HG03108 (cell line): ENCODE measurements at regions not wholly inside any gene's neighbourhood (a gene's known extent, or its start where the extent isn't known, plus 50 kb on each side); places are given as distances from the start of the nearest gene placed in this dataset.

ENCODE experiments used
- ATAC-seq: cut with Tn5 transposase; IDR thresholded peaks from one replicate; pipeline ENCODE4 v1.9.1; 2021; ENCODE audit warnings: moderate library complexity; ENCODE audit not compliant: unreplicated experiment

- ATAC-seq = no peak
Measured at GRCh38 chr15:69808756-69809155, 289.0 kb downstream of the TLE3 start.

- ATAC-seq = no peak
Measured at GRCh38 chr15:69809421-69809820, 288.3 kb downstream of the TLE3 start.

DNA sequence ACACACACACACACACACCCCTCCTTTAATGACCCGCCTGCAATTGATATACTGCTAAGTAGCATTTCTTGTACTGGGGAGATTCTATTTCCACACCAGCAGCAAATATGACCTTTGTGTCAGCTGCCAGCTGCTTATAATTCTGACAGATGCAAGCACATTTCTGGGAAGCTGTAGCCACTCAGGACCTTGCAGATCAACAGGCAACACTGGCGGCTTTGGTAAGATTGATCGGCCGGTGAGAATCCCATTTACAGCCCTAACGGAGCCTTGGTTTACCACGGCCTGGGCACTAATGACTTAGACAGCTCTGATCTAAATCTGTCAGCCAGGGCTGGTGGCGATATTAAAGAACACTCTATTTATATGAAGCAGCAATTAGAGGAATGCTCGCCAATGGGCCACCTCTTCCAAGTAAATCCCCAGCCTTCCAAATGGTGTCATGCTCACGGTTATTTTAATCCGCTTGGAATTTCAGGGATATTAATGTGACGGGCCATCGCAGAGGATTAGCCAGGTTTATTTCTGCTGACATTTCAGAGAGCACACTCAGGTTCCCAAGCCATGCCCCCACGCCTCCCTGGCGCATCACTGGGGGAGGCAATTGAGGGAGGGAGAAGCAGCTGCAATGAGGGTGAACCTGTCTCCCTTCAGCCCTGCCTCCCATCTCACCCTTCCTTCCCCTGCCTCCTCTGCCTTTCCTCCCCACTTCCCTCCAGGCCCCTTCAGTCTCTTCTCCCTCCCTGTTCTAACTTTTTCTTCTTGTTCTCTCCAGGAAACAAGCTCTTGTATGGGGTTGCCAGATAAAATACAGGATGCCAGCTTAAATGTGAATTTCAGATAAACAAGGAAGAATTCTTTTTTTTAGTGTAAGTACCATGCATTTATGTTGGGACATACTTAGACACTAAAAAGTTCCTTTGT, 287.0 kb downstream of the TLE3 start:
- ATAC-seq = no peak

GRCh38 chr15:69812861-69813261, 284.9 kb downstream of the TLE3 start:
- ATAC-seq = no peak

DNA sequence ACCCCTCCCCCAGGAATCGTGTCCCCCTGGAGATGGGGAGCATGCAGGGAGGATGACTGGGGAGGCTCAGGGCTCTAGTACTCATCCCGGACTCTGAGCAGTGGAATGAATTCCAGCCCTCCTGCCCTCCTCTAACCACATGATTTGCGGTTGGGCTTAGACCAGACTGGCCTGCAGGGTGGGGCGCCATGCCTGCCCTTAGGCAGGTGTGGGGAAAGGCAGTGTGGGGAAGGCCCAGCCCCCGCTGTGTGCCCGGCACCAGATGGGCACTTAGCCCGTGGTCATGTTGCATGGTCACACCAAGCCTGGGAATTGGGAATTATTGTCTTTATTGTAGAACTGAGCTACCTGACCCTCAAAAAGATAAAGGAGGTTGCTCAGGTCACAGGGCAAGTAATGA, 283.8 kb downstream of the TLE3 start:
- no peak for ATAC-seq

DNA sequence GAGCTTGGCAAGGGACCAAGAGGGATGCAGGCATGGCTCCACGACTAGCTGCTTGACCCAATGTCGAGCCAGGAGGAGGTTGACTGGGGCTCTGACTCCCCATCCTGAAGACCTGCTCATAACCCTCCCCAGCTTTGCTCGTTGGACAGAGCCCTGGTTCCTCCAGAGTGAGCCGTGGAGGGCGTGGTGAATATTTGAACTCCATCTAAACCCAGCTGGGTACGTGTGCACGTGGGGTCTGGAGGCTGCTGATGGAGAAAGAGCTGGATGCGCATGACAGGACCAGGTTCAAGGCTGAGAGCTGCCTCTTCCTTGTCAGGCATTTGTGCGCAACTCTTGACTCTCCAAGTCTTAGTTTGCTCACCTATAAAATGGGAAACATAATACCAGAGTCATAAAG, 282.8 kb downstream of the TLE3 start:
- no peak for ATAC-seq

DNA sequence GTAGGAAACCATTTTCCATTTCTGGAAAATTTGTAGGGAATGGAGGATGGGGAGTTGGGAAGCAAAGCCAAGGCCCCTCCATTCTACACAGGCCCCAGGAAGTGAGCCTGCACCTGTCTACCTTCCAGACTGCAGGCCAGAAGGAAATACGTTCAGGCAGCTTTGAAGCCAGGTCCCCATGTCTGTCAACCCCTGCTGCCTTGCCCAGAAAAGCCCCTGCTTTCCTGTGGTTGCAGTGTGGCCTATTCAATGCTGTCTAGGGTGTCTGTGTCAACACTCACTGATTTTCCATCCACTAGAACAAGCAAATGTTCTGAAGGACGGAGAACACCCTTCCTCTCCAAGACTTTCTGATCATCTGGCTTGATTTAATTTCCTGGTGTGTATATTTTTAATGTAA, 281.9 kb downstream of the TLE3 start:
- ATAC-seq = no peak

- ATAC-seq = no peak
Measured at GRCh38 chr15:69816522-69816921, 281.2 kb downstream of the TLE3 start.

DNA sequence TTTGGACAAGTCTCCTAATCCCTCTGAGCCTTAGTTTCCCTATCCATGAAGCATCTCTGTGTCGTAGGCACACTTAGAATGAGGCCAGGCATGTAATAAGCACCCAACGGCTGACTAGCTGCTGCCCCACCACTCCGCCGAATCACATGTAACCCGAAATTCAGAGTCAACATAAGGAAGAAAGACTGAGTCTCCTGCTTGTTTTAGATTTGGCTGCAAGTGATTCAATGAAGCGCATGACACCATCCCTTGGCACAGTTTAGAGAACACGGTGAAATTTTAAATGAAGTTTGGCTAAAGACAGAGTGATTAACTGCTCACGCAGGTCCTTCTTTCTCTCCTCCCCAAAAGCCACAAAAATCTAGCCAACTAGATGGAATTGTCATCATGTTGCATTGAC, 279.2 kb downstream of the TLE3 start:
- ATAC-seq = no peak

GRCh38 chr15:69819371-69819770, 278.3 kb downstream of the TLE3 start:
- no peak for ATAC-seq

DNA sequence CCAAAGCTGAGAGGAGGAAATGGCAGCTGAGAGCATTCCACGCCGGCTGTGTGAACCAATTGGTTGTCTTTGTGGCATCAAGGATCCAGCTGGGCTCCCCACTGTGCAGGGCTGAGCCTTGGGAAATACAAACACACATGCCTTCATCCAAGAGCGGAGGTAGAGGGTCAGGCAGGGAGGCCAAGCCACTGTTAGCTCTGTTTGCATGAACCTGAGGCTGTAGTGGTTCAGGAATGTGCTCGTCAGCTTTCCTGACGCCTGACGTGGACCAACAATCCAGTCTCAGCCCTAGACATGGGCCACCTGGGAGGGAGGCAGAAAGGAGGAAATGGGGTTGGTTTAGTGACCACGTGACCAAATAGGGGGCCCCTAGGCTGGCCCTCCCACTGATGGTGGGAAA, 276.9 kb downstream of the TLE3 start:
- ATAC-seq = no peak

DNA sequence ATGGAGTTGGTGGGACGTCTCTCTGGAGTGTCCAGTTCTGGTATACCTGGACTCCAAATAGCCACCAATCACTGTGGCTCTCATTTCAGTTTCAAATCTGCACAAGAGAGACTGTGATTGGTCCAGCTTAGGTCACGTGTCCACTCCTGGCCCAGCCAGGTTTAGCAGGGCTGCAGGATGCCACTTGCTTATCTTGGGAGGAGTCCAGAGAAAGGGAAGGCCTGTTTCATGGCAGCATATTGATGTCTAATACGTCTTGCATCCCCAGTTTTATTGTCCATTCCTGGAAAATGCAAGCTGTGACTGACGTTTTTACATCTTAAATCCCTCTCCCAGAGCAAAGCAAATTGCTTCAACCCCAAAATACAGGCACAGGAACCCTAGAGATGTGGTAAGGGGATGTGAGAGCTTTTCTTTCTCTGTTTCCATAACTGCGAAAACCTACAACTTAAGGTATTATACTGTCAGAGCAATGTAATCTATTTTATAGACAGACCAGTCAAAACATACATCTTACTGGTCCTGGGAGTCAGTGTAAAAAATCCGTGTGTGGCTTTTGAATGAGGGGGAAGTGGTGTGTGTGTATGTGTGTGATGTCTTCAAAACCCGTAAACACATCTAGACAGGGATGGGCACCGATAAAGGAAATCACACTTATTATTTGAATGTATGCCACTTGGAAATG, 274.4 kb downstream of the TLE3 start:
- ATAC-seq = no peak

GRCh38 chr15:69824075-69824876, 273.4 kb downstream of the TLE3 start:
- no peak for ATAC-seq

DNA sequence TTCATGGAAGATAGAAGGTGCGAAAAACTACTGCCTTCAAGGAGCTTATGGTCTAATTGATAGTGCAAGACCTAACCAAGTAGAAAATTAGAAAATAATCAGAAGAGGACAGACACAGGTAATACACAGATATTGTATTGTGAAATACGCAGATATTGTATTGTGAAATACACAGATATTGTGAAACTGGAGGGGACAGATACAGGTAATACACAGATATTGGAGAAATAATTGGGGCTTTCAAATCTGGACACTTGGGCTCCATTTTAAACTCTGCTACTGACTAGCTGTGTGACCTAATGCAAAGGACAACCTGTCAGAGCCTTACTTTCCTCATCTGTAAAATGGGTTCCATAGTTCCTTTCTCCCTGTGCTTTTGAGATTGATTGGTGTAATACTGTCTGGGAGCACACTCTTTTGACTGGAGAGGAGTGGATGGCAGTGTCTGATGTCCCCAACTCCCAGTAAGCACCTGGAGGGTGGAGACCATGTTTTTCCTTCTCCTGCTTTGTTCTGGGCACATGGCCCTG, 272.8 kb downstream of the TLE3 start:
- no peak for ATAC-seq

DNA sequence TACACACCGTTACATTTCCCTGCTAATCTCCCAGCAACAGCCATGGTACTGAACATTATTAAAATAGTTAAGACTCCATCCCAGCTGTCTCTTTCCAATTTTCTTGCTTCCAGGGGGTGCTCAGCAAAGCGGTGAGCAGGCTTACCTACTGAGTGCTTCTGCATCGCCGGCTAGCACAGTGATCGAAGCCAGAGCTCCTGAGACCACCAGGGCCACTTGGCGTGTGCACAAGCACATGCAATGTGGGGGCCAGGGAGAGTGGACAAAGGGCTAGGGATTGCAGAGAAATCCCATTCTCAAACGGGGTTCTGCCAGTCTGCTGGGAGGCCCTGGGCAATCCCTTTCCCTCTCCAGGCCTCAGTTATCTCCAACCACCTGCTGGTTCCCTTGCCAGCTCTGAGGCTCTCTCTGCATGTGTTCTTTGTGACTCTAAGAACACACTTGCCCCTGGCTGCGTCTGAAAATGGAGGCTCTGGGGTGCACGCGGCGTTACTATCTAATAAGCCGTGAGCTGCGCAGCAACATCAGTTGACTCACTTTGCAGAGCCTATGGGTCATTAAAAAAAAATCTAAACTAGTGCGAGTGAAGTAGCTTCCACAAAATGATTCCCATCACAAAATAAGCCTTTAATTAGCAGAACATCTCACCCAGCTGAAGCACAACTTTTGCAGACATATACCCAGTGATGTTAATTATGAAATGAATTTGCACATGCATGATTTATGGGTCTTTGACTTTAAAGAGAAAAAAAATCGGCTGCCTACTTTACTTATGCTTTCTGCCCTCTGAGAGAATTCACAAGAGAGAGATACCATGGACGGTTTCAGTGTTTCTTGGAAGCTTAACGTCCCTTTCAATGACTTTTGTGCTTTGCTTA, 271.5 kb downstream of the TLE3 start:
- no peak for ATAC-seq

DNA sequence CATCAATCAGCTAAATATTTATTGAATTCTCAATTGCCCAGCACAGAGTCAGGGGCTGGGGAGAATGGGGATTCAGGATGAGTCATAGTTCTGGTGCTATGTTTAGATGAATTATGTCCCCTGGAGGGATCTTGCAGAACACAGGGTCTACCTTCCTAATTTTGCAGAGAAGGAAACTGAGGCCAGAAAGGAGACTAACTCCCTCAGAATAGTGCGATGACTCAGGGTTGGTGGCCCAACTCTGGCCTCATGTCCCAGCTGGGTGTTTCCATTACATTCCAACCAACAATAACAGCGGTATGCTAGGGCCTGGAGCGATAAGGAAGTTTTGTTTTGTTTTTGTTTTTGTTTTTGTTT, 270.9 kb downstream of the TLE3 start:
- no peak for ATAC-seq

DNA sequence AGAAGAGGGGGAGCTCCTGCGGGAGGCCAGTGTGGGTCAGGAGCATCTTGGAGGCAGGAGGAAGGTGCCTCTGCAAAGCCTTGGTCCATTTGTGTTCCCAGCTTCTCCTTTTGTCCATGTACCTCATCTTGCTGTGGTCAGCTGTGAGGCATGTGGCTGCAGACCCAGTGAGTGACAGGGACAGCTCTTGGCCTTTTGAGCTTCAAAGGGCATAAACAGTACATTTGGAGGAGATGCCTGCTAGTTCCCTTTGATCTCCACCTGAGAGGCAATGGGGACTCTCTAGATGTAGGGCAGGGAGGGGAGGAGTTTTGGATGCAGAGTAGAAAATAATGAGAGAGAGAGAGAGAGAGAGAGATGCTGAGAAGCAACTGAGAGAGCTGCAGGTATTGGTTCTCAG, 270.0 kb downstream of the TLE3 start:
- ATAC-seq = no peak

DNA sequence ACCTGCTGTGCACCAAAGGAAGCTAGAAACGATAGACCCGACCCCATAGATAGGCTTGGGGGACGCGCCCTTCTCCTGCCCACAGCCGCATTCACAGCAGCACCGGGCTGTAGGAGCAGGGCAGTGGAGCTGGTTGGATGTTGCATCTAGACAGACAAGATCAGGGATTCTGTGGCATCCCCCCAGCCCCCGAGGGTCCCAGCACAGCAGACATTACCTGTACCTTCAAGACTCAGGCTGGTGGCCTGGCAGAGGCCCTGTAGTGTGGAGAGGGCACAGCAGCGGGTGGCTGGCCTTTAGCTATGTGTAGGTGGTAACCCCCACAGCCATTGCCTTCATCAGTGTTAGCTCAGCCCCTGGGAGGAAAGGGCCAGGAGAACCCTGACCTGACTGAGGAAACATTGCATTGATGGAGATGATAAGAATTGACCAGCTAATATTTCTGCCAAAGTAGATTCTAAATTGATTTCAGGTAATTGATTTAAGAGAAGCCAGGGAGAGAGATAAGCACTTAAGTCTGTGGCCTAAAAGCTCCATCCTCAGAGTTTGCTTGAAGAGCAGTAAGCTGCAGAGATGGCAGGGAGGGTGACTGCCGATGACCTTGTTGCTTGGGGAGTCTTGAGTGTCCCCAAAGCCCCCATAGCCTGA, 269.4 kb downstream of the TLE3 start:
- no peak for ATAC-seq

GRCh38 chr15:69829974-69830373, 267.7 kb downstream of the TLE3 start:
- ATAC-seq = no peak

DNA sequence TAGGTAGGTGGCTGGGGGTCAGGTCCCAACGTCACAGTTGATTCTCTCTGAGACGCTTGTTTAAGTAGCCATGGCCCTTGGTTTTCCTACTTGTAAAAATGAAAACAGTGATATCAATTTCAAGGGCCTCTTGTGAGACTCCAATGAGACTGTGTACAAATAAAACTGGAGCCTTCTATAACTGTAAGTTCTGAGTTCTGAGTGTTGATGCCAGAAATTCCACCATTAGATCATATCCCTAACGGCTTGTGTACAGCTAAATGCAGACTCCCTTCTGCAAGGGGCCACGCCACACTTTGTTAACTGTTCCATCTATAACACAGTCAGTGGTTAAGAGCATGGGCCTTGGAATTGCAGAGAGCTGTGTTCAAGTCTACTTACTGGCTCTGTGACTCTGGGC, 267.3 kb downstream of the TLE3 start:
- ATAC-seq = no peak
